ENCODE measurements at regions not wholly inside any gene's neighbourhood (a gene's known extent, or its start where the extent isn't known, plus 50 kb on each side); places are given as distances from the start of the nearest gene placed in this dataset.
A peak's percentile ranks its signal among the peaks of the same experiment; 100 is the strongest.

- H2AFZ ChIP-seq (ENCODE audit: low read depth), result no peak overlapping the region
- no peak overlapping the region for H3K27ac ChIP-seq
- no peaks in the 10 kb centered on the region for H4K20me1 ChIP-seq (ENCODE audit: insufficient read depth)
- H3K79me2 ChIP-seq (ENCODE audit: insufficient read depth, low read depth), result no peaks in the 10 kb centered on the region
- no peaks in the 10 kb centered on the region for H3K27me3 ChIP-seq (ENCODE audit: insufficient read depth, low read depth)
- H3K36me3 ChIP-seq (ENCODE audit: insufficient read depth), result no peaks in the 10 kb centered on the region
- peaks cover 34% of the 10 kb centered on the region for H3K4me1 ChIP-seq (ENCODE audit: low read depth, poor library complexity, severe bottlenecking)
- peak overlapping the region; percentile 6 for H3K4me2 ChIP-seq
- H3K9ac ChIP-seq, result no peak overlapping the region
- H3K4me3 ChIP-seq (IDR thresholded peaks at IDR 0.05; ENCODE audit: insufficient read depth, low read depth, low read length), result no peak overlapping the region
- TF ChIP-seq CTCF (conservative IDR thresholded peaks at IDR 0.05; ENCODE audit: low read depth, low read length), result no peak
These were observed 111.0 kb upstream of the TRPM1 start for GRCh38 chr15:31212326-31213080.

- Histone ChIP-seq H2AFZ (ENCODE audit: low read depth) (no peak overlapping the region), H3K27me3 (ENCODE audit: insufficient read depth, low read depth) (no peaks in the 10 kb centered on the region), H3K36me3 (ENCODE audit: insufficient read depth) (no peaks in the 10 kb centered on the region), H3K4me2 (peak overlapping the region; percentile 77), H4K20me1 (ENCODE audit: insufficient read depth) (no peaks in the 10 kb centered on the region), H3K4me3 (IDR thresholded peaks at IDR 0.05; ENCODE audit: insufficient read depth, low read depth, low read length) (no peak overlapping the region), H3K27ac (peak overlapping the region; percentile 84; the same call in 1 of the 2 replicates), H3K4me1 (ENCODE audit: low read depth, poor library complexity, severe bottlenecking) (peaks cover 44% of the 10 kb centered on the region), H3K9ac (peak overlapping the region; percentile 69; the same call in 1 of the 2 replicates), H3K79me2 (ENCODE audit: insufficient read depth, low read depth) (no peaks in the 10 kb centered on the region)
- TF ChIP-seq CTCF (conservative IDR thresholded peaks at IDR 0.05; ENCODE audit: low read depth, low read length), result no peak
These were observed 112.3 kb upstream of the KLF13 start for GRCh38 chr15:31214158-31214863.

GRCh38 chr15:31214864-31215489 is 111.7 kb upstream of the KLF13 start:
- H2AFZ ChIP-seq (ENCODE audit: low read depth), result no peak overlapping the region; the same call in 1 of the 2 replicates
- H3K9ac ChIP-seq, result peak overlapping the region; percentile 69; the same call in 1 of the 2 replicates
- H3K27me3 ChIP-seq (ENCODE audit: insufficient read depth, low read depth), result no peaks in the 10 kb centered on the region
- peak overlapping the region; percentile 84 for H3K27ac ChIP-seq
- no peaks in the 10 kb centered on the region for H3K36me3 ChIP-seq (ENCODE audit: insufficient read depth)
- peaks cover 45% of the 10 kb centered on the region for H3K4me1 ChIP-seq (ENCODE audit: low read depth, poor library complexity, severe bottlenecking)
- TF ChIP-seq CTCF (conservative IDR thresholded peaks at IDR 0.05; ENCODE audit: low read depth, low read length), result no peak
- no peaks in the 10 kb centered on the region for H4K20me1 ChIP-seq (ENCODE audit: insufficient read depth)
- H3K79me2 ChIP-seq (ENCODE audit: insufficient read depth, low read depth), result no peaks in the 10 kb centered on the region
- H3K4me3 ChIP-seq (IDR thresholded peaks at IDR 0.05; ENCODE audit: insufficient read depth, low read depth, low read length), result no peak overlapping the region
- H3K4me2 ChIP-seq, result peak overlapping the region; percentile 77

- peaks cover 50% of the 10 kb centered on the region for H3K4me1 ChIP-seq (ENCODE audit: low read depth, poor library complexity, severe bottlenecking)
- no peaks in the 10 kb centered on the region for H3K27me3 ChIP-seq (ENCODE audit: insufficient read depth, low read depth)
- no peaks in the 10 kb centered on the region for H3K36me3 ChIP-seq (ENCODE audit: insufficient read depth)
- H3K9ac ChIP-seq, result peak overlapping the region; percentile 69
- H2AFZ ChIP-seq (ENCODE audit: low read depth), result no peak overlapping the region; the same call in 1 of the 2 replicates
- H3K4me3 ChIP-seq (IDR thresholded peaks at IDR 0.05; ENCODE audit: insufficient read depth, low read depth, low read length), result no peak overlapping the region
- peak overlapping the region; percentile 84 for H3K27ac ChIP-seq
- H3K79me2 ChIP-seq (ENCODE audit: insufficient read depth, low read depth), result no peaks in the 10 kb centered on the region
- peak overlapping the region; percentile 77 for H3K4me2 ChIP-seq
- H4K20me1 ChIP-seq (ENCODE audit: insufficient read depth), result no peaks in the 10 kb centered on the region
- peak; percentile 79 for TF ChIP-seq CTCF (conservative IDR thresholded peaks at IDR 0.05; ENCODE audit: low read depth, low read length)
These were observed 111.0 kb upstream of the KLF13 start for GRCh38 chr15:31215490-31216214.
